LHCN-M2 (cell line): ENCODE measurements at regions not wholly inside any gene's neighbourhood (a gene's known extent, or its start where the extent isn't known, plus 50 kb on each side); places are given as distances from the start of the nearest gene placed in this dataset.
"Not testable (repeated sequence)": the region's sequence is repeated elsewhere in the genome, so short reads cannot be mapped to it uniquely, and the experiment has no call there.

Experiments used
- DNase-seq: peaks from one replicate; pipeline ENCODE4 v3.0.0-alpha.2; 2012; ENCODE audit warnings: low read depth

DNA sequence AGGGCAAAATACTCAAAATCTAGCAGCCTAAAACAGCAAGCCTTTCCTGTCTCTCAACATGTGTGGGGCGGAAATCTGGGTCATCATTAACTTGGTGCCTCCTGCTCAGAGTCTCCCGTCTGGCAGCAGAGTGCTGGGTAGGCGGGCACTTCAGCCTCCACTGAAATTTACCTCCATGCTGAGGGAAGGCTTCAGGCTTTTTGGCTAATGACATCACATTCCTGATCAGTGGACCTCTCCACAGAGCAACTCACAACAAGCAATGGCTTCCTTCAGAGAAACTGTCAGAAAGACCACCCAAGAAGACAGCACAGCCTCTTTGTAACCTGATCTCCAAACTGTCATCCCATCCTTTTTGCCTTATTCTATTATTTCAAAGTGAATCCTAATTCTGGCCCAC, 1109.0 kb downstream of the UQCRFS1 start:
- DNase-seq: no peak

DNA sequence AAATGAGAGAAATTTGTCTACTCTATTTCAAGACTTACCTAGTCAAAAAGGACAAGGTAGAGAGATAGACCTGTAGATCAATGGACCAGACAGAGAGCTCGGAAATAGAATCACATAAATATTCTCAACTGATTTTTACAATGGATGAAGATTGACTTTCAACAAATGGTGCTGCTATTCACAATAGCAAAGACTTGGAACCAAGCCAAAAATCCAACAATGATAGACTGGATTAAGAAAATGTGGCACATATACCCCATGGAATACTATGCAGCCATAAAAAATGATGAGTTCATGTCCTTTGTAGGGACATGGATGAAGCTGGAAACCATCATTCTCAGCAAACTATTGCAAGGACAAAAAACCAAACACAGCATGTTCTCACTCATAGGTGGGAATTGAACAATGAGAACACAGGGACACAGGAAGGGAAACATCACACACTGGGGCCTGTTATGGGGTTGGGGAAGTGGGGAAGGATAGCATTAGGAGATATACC, 1128.2 kb downstream of the UQCRFS1 start:
- not testable (repeated sequence) for DNase-seq

- no peak for DNase-seq
Measured at GRCh38 chr19:28076628-28077027, 1136.3 kb downstream of the UQCRFS1 start.

- no peak for DNase-seq
Measured at GRCh38 chr19:28075229-28075628, 1137.7 kb downstream of the UQCRFS1 start.

- no peak for DNase-seq
Measured at GRCh38 chr19:28074773-28075172, 1138.2 kb downstream of the UQCRFS1 start.

GRCh38 chr19:28067882-28068281, 1145.1 kb downstream of the UQCRFS1 start:
- no peak for DNase-seq

DNA sequence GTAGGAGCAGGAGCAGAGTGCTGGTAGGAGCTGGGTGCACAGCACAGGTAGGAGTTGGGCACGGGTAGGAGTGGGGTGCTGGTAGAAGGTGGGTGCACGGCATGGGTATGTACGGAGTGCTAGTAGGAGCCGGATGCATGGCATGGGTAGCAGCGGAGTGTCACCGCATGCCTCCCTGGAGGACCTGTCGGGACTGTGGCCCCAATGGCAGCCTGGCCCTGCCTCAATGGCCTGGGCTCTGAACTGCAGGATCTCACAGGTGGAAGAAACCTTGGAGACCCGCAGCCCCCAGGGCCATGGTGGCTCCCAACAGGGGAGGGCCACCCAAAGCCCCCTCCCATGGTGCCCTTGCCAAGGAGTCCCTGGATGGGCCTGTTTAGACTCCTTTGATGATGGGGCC, 1146.0 kb downstream of the UQCRFS1 start:
- DNase-seq: no peak

GRCh38 chr19:28066161-28066560, 1146.8 kb downstream of the UQCRFS1 start:
- no peak for DNase-seq

GRCh38 chr19:28065026-28065425, 1147.9 kb downstream of the UQCRFS1 start:
- DNase-seq: no peak

- no peak for DNase-seq
Measured at GRCh38 chr19:28063702-28064101, 1149.2 kb downstream of the UQCRFS1 start.

GRCh38 chr19:28061111-28061510, 1151.8 kb downstream of the UQCRFS1 start:
- no peak for DNase-seq

DNA sequence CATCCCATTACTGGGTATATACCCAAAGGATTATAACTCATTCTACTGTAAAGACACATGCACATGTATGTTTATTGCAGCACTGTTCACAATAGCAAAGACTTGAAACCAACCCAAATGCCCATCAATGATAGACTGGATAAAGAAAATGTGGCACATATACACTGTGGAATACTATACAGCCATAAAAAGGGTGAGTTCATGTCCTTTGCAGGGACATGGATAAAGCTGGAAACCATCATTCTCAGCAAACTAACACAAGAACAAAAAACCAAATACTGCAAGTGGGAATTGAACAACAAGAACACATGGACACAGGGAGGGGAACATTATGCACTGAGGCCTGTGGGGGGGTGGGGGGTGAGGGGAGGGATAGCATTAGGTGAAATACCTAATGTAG, 1155.9 kb downstream of the UQCRFS1 start:
- not testable (repeated sequence) for DNase-seq

GRCh38 chr19:28051047-28051446, 1161.9 kb downstream of the UQCRFS1 start:
- no peak for DNase-seq

- no peak for DNase-seq
Measured at GRCh38 chr19:28049875-28050274, 1163.1 kb downstream of the UQCRFS1 start.

DNA sequence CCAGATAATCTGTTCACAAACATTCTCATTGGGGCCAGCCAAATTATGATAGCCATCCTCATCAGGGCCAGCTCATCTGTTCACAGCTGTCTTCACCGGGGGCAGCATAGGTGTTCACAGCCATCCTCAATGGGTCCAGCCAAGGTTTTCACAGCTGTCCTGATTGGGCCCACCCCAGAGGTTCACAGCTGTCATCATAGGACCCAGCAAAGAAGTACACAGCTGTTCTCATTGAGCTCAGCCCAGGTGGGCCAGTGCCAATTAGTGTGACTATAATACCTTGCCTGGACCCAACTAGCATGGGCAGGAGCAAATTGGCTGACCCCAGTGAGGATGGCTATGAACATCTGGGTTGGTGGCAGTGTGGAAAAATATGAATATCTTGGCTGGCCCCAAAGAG, 1166.0 kb downstream of the UQCRFS1 start:
- no peak for DNase-seq

- DNase-seq: no peak
Measured at GRCh38 chr19:28045621-28046020, 1167.3 kb downstream of the UQCRFS1 start.

DNA sequence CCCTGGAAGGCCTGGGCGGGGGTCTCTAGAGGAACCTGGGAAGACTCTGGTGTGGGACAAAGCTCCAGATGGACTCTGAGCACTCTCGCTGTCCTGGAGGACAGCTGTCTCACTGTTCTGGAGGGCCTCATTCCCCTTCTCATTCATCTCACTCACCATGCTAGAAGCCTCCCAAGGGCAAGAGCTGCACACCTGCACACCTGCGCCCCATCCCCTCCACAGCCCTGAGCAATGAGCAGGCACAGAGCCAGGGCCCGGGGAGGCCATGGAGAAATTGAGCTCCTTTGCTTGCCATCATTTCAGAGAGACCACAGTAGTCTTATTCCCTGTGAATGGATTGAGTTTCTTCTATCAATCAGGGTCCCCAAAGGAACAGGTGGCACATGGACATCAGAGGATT, 1168.5 kb downstream of the UQCRFS1 start:
- no peak for DNase-seq

GRCh38 chr19:28042516-28042915, 1170.4 kb downstream of the UQCRFS1 start:
- DNase-seq: no peak

DNA sequence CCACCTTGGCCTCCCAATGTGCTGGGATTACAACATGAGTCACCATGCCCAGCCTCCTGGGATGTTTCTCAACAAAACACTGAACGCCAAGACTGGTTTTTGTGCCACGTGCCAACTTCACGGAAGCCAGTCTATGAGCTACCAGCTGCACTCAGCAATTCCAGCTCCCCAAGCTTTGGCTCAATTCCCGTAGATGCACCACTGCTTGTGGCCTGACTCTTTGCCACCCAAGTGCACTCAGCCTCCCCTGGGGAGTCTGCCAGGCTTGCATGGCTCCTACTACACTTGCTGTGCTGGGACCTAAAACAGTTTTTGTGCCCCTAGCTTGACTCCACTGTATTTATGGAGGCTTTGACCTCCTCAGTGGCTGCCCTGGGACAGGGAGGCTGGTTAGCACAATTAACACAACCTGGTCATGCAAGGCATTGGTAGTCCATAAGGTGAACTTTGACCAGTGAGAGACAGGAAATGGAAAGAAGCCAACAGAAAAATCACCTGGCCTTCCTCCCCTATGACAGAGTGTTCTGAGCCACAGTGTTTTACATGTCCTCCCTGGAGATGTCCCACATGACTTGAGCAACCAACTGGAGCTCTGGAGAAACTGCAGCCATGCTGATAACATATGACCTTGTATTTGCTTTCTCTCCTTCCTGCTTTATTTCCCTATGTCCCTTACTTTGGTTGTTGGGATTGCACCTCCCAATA, 1173.1 kb downstream of the UQCRFS1 start:
- no peak for DNase-seq

DNA sequence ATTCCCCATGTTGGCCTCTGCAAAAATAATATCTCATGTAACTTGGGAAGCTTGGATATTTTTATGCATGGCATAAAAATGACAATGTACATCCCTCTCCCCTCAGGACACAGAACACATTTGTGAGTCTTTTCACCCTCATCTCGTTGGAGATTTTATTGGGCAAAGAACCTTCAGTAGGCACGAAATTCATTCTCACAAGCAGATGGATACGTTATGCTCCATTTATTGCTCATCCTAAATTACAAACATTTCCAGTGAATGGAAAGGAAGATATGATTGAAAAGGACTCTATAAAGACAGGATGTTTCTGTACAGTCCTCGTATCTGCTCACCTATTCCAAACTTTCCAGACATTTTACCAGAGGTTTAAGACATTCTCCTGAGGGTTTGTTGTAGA, 1175.8 kb downstream of the UQCRFS1 start:
- no peak for DNase-seq

- no peak for DNase-seq
Measured at GRCh38 chr19:28036486-28036885, 1176.5 kb downstream of the UQCRFS1 start.

DNA sequence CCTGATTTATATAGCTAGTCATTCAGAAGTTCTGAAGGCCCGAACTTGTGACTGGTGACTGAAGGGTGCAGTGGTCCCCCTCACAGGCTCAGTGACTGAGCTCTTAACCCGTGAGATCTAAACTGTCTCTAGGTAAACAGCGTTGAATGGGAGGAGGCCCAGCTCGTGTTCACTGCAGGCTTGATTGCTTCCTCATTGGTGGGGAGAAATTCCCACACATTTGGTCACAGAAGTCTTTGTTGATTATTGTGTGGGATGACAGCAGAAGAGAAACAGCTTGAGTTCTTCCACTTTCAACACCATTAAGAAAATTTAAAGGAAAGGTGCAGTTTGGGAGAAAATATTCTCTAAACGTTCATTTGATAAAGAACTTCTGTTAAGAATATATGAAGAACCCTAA, 1178.0 kb downstream of the UQCRFS1 start:
- no peak for DNase-seq

DNA sequence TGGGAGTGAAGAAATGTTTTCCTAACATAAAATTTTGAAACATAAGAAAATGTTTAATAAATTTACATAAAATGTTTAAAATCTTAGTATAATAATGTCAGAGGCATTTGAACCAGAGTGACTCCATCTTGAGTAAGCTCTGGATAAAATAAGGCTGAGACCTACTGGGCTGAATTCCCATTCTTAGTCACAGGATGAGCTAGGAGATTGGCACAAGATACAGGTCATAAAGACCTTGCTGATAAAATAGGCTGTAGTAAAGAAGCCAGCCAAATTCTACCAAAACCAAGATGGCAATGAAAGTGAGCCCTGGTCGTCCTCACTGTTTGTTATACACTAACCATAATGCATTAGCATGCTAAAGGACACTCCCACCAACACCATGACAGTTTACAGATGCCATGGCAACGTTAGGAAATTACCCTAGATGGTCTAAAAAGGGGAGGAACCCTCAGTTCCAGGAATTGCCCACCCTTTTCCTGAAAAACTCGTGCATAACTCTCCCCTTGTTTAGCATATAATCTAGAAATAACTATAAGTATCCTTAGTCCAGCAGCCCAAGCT, 1184.0 kb downstream of the UQCRFS1 start:
- no peak for DNase-seq

GRCh38 chr19:28027116-28027515, 1185.8 kb downstream of the UQCRFS1 start:
- no peak for DNase-seq
